ENCODE measurements at regions not wholly inside any gene's neighbourhood (a gene's known extent, or its start where the extent isn't known, plus 50 kb on each side); places are given as distances from the start of the nearest gene placed in this dataset.

GRCh38 chr5:39815711-39816110, 390.9 kb upstream of the DAB2 start:
- Histone ChIP-seq H3K27me3 (ENCODE audit: control insufficient read depth in 3 of 3, insufficient read depth in 3 of 3, low read length in 2 of 3) (no peaks in the 10 kb centered on the region), H3K27ac (ENCODE audit: low read depth in 1 of 2, low read length in 1 of 2) (no peak overlapping the region)
- no peak for TF ChIP-seq CTCF (IDR thresholded peaks at IDR 0.05; ENCODE audit: control extremely low read depth, extremely low read depth)

DNA sequence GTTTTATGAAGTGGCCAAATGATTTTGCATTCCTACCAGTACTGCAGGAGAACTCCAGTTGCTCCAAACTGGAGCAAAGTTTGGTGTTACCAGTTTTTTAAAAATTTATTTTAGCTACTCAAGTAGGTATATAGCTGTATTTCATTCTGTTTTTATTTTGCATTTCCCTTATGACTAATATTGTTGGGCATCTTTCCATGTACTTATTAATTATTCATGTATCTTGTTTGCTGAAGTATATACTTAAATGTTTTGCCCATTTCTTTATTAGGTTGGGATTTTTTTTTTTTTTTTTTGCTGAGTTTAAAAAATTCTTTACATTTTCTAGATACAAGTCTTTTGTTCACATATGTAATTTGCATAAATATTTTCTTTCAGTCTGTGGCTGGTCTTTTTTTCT, 386.6 kb upstream of the DAB2 start:
- ATAC-seq (ENCODE audit: insufficient read depth, low FRiP score), result no peak
- peak in 1 of 3 donors; percentile 12 for DNase-seq
- no peak overlapping the region for H3K9ac ChIP-seq (ENCODE audit: insufficient read depth in 1 of 2, low read length in 2 of 2)
- H3K36me3 ChIP-seq (ENCODE audit: control insufficient read depth in 4 of 4, insufficient read depth in 4 of 4, low read length in 4 of 4), result no peaks in the 10 kb centered on the region
- H3K4me3 ChIP-seq, result no peak overlapping the region
- H3K4me1 ChIP-seq (ENCODE audit: control insufficient read depth in 5 of 5, insufficient read depth in 5 of 5, low read length in 5 of 5), result peaks cover 0 to 23% (median 9%) of the 10 kb centered on the region in 5 donors
- no peak for TF ChIP-seq CTCF (IDR thresholded peaks at IDR 0.05; ENCODE audit: control extremely low read depth, extremely low read depth)
- H3K27ac ChIP-seq (ENCODE audit: low read depth in 1 of 2, low read length in 1 of 2), result no peak overlapping the region
- no peaks in the 10 kb centered on the region for H3K9me3 ChIP-seq (ENCODE audit: control insufficient read depth in 4 of 4, insufficient read depth in 3 of 4, low read length in 3 of 4)
- no peaks in the 10 kb centered on the region for H3K27me3 ChIP-seq (ENCODE audit: control insufficient read depth in 3 of 3, insufficient read depth in 3 of 3, low read length in 2 of 3)

More at GRCh38 chr5:39815711-39816110, 390.9 kb upstream of the DAB2 start:
- no peaks in the 10 kb centered on the region for H3K36me3 ChIP-seq (ENCODE audit: control insufficient read depth in 4 of 4, insufficient read depth in 4 of 4, low read length in 4 of 4)
- peak overlapping the region in 1 of 2 donors; percentile 24 for H3K9ac ChIP-seq (ENCODE audit: insufficient read depth in 1 of 2, low read length in 2 of 2)
- ATAC-seq (ENCODE audit: insufficient read depth, low FRiP score) (no peak), DNase-seq (peak in 2 of 3 donors; percentile 62 to 69)
- H3K4me1 ChIP-seq (ENCODE audit: control insufficient read depth in 5 of 5, insufficient read depth in 5 of 5, low read length in 5 of 5), result peaks cover 0 to 43% (median 8%) of the 10 kb centered on the region in 5 donors
- WGBS, 2 donors, result 47 to 59% methylated on average over 2 of the region's 2 CpGs
- H3K9me3 ChIP-seq (ENCODE audit: control insufficient read depth in 4 of 4, insufficient read depth in 3 of 4, low read length in 3 of 4), result no peaks in the 10 kb centered on the region
- H3K4me3 ChIP-seq, result no peak overlapping the region

DNA sequence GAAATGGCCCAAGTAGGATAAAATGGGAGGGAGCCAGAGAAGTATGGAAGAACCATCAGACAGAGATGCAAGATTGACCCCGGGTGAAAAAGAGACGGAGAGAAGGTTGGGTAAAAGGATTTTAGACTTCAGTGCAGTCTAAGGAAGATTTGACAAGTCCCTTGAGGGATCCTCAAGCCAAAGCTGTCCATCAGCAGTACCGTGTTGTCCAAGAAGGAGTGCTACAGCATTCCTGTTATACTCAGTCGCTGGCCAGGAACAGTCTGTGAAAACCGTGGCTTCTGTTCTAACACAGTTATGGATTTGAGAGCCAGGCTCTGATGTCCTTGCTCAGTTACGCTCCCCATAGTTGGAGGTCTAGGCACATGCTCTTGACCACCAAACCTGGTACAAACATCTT, 383.9 kb upstream of the DAB2 start:
- no peak for DNase-seq
- H3K4me3 ChIP-seq, result no peak overlapping the region
- no peaks in the 10 kb centered on the region for H3K9me3 ChIP-seq (ENCODE audit: control insufficient read depth in 4 of 4, insufficient read depth in 3 of 4, low read length in 3 of 4)
- TF ChIP-seq CTCF (IDR thresholded peaks at IDR 0.05; ENCODE audit: control extremely low read depth, extremely low read depth), result no peak
- H3K36me3 ChIP-seq (ENCODE audit: control insufficient read depth in 4 of 4, insufficient read depth in 4 of 4, low read length in 4 of 4), result no peaks in the 10 kb centered on the region
- H3K4me1 ChIP-seq (ENCODE audit: control insufficient read depth in 5 of 5, insufficient read depth in 5 of 5, low read length in 5 of 5), result peaks cover 0 to 10% (median 3%) of the 10 kb centered on the region in 5 donors
- WGBS, 2 donors, result 90 to 92% methylated on average over 6 of the region's 6 CpGs
- H3K27me3 ChIP-seq (ENCODE audit: control insufficient read depth in 3 of 3, insufficient read depth in 3 of 3, low read length in 2 of 3), result no peaks in the 10 kb centered on the region
- H3K9ac ChIP-seq (ENCODE audit: insufficient read depth in 1 of 2, low read length in 2 of 2), result no peak overlapping the region
- ATAC-seq (ENCODE audit: insufficient read depth, low FRiP score), result no peak
- no peak overlapping the region for H3K27ac ChIP-seq (ENCODE audit: low read depth in 1 of 2, low read length in 1 of 2)

GRCh38 chr5:39801306-39801705, 376.5 kb upstream of the DAB2 start:
- 78 to 81% methylated on average over 1 of the region's 1 CpG for WGBS, 2 donors
- no peak for ATAC-seq (ENCODE audit: insufficient read depth, low FRiP score)
- no peaks in the 10 kb centered on the region for H3K9me3 ChIP-seq (ENCODE audit: control insufficient read depth in 4 of 4, insufficient read depth in 3 of 4, low read length in 3 of 4)

More at GRCh38 chr5:39801306-39801705, 376.5 kb upstream of the DAB2 start:
- H3K4me3 ChIP-seq, result no peak overlapping the region
- no peak overlapping the region for H3K9ac ChIP-seq (ENCODE audit: insufficient read depth in 1 of 2, low read length in 2 of 2)
- H3K4me1 ChIP-seq (ENCODE audit: control insufficient read depth in 5 of 5, insufficient read depth in 5 of 5, low read length in 5 of 5), result peaks cover 0 to 13% (median 6%) of the 10 kb centered on the region in 5 donors
- no peak for DNase-seq
- no peak overlapping the region for H3K27ac ChIP-seq (ENCODE audit: low read depth in 1 of 2, low read length in 1 of 2)
- H3K27me3 ChIP-seq (ENCODE audit: control insufficient read depth in 3 of 3, insufficient read depth in 3 of 3, low read length in 2 of 3), result no peaks in the 10 kb centered on the region
- no peaks in the 10 kb centered on the region for H3K36me3 ChIP-seq (ENCODE audit: control insufficient read depth in 4 of 4, insufficient read depth in 4 of 4, low read length in 4 of 4)
- no peak for TF ChIP-seq CTCF (IDR thresholded peaks at IDR 0.05; ENCODE audit: control extremely low read depth, extremely low read depth)
